ENCODE measurements at regions not wholly inside any gene's neighbourhood (a gene's known extent, or its start where the extent isn't known, plus 50 kb on each side); places are given as distances from the start of the nearest gene placed in this dataset.

DNA sequence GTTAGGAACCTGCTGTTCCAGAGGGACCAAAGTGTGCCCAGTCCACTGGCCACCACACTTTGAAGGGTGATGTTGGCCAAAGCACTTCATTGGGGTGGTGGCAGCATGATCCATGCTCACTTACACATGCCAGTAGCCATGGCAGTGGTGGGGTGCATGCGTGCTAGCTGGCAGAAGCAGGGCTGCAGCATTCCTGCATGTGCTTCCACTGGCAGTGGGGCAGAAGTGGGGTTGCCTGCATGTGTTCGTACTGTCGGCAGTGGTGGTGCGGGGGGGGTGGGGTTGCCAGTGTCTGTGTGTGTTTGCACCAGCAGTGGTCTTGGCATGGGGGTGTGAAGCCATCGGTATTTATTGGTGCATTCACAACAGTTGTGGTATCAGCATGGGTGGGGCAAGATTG lies 260.3 kb upstream of the ANKH start:
- no peak overlapping the region for H3K27ac ChIP-seq (ENCODE audit: low read depth in 2 of 2, low read length in 1 of 2)
- H2AFZ ChIP-seq (ENCODE audit: low read depth), result no peak overlapping the region
- H3K9ac ChIP-seq, result no peak overlapping the region
- no peak for DNase-seq
- TF ChIP-seq, protein P1, sequence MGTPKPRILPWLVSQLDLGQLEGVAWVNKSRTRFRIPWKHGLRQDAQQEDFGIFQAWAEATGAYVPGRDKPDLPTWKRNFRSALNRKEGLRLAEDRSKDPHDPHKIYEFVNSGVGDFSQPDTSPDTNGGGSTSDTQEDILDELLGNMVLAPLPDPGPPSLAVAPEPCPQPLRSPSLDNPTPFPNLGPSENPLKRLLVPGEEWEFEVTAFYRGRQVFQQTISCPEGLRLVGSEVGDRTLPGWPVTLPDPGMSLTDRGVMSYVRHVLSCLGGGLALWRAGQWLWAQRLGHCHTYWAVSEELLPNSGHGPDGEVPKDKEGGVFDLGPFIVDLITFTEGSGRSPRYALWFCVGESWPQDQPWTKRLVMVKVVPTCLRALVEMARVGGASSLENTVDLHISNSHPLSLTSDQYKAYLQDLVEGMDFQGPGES (IDR thresholded peaks at IDR 0.05; ENCODE audit: low read depth, low read length), result no peak
- TF ChIP-seq, protein P2, sequence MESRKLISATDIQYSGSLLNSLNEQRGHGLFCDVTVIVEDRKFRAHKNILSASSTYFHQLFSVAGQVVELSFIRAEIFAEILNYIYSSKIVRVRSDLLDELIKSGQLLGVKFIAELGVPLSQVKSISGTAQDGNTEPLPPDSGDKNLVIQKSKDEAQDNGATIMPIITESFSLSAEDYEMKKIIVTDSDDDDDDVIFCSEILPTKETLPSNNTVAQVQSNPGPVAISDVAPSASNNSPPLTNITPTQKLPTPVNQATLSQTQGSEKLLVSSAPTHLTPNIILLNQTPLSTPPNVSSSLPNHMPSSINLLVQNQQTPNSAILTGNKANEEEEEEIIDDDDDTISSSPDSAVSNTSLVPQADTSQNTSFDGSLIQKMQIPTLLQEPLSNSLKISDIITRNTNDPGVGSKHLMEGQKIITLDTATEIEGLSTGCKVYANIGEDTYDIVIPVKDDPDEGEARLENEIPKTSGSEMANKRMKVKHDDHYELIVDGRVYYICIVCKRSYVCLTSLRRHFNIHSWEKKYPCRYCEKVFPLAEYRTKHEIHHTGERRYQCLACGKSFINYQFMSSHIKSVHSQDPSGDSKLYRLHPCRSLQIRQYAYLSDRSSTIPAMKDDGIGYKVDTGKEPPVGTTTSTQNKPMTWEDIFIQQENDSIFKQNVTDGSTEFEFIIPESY (IDR thresholded peaks at IDR 0.05; ENCODE audit: borderline replicate concordance, low read depth), result no peak
- no peak for TF ChIP-seq MXI1 (IDR thresholded peaks at IDR 0.05; ENCODE audit: low read depth, low read length)
- TF ChIP-seq RFX5 (IDR thresholded peaks at IDR 0.05; ENCODE audit: low read length), result no peak
- no peak for TF ChIP-seq NFIC (IDR thresholded peaks at IDR 0.05; ENCODE audit: borderline replicate concordance)
- TF ChIP-seq FOXJ3 (CRISPR knock-in tag; IDR thresholded peaks at IDR 0.05), result no peak
- TF ChIP-seq RXRA (IDR thresholded peaks at IDR 0.05; ENCODE audit: borderline replicate concordance, low read depth), result no peak
- TF ChIP-seq, protein P3, sequence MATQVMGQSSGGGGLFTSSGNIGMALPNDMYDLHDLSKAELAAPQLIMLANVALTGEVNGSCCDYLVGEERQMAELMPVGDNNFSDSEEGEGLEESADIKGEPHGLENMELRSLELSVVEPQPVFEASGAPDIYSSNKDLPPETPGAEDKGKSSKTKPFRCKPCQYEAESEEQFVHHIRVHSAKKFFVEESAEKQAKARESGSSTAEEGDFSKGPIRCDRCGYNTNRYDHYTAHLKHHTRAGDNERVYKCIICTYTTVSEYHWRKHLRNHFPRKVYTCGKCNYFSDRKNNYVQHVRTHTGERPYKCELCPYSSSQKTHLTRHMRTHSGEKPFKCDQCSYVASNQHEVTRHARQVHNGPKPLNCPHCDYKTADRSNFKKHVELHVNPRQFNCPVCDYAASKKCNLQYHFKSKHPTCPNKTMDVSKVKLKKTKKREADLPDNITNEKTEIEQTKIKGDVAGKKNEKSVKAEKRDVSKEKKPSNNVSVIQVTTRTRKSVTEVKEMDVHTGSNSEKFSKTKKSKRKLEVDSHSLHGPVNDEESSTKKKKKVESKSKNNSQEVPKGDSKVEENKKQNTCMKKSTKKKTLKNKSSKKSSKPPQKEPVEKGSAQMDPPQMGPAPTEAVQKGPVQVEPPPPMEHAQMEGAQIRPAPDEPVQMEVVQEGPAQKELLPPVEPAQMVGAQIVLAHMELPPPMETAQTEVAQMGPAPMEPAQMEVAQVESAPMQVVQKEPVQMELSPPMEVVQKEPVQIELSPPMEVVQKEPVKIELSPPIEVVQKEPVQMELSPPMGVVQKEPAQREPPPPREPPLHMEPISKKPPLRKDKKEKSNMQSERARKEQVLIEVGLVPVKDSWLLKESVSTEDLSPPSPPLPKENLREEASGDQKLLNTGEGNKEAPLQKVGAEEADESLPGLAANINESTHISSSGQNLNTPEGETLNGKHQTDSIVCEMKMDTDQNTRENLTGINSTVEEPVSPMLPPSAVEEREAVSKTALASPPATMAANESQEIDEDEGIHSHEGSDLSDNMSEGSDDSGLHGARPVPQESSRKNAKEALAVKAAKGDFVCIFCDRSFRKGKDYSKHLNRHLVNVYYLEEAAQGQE (IDR thresholded peaks at IDR 0.05; ENCODE audit: low read depth, low read length), result no peak
- TF ChIP-seq SIN3A (IDR thresholded peaks at IDR 0.05; ENCODE audit: borderline replicate concordance, low read depth, low read length), result no peak
- TF ChIP-seq NRF1 (IDR thresholded peaks at IDR 0.05; ENCODE audit: low read depth, low read length), result no peak
- no peak for TF ChIP-seq FOSL2 (IDR thresholded peaks at IDR 0.05; ENCODE audit: borderline replicate concordance, low read depth)
- TF ChIP-seq CHD2 (IDR thresholded peaks at IDR 0.05; ENCODE audit: low read length, partially characterized antibody), result no peak
- no peak for TF ChIP-seq TEAD4 (IDR thresholded peaks at IDR 0.05; ENCODE audit: borderline replicate concordance, insufficient read depth)
- no peaks in the 10 kb centered on the region for H3K79me2 ChIP-seq (ENCODE audit: insufficient read depth)
- no peaks in the 10 kb centered on the region for H4K20me1 ChIP-seq (ENCODE audit: insufficient read depth)
- no peaks in the 10 kb centered on the region for H3K9me3 ChIP-seq
- ChIA-PET POLR2A (no interaction called here), CTCF (interaction anchor here (1.0 to 1.5 kb wide), 5 partner anchors 14 to 51 kb away, joined by 3 to 5 read pairs (median 3); no protein-coding TSS in a partner anchor)
- no peaks in the 10 kb centered on the region for H3K4me1 ChIP-seq (ENCODE audit: control insufficient read depth in 1 of 2, insufficient read depth in 2 of 2, low read depth in 1 of 2, low read length in 1 of 2)
- H3K27me3 ChIP-seq (ENCODE audit: insufficient read depth), result no peaks in the 10 kb centered on the region
- whole genome bisulfite sequencing (ENCODE audit: low lambda C conversion rate), result 57% methylated on average over 2 of the region's 5 CpGs
- H3K4me3 ChIP-seq (ENCODE audit: low read depth in 2 of 2, low read length in 1 of 2), result no peak overlapping the region
- H3K4me2 ChIP-seq, result no peak overlapping the region
- no peaks in the 10 kb centered on the region for H3K36me3 ChIP-seq (replicated peaks in 1 of 2; ENCODE audit: control insufficient read depth in 1 of 2, insufficient read depth in 2 of 2, low read length in 1 of 2)
- H3K9me2 ChIP-seq, result no peaks in the 10 kb centered on the region
- H3F3A ChIP-seq (replicated peaks; ENCODE audit: insufficient read depth), result no peaks in the 10 kb centered on the region

Measured in SK-N-SH (cell line).